ENCODE measurements at regions not wholly inside any gene's neighbourhood (a gene's known extent, or its start where the extent isn't known, plus 50 kb on each side); places are given as distances from the start of the nearest gene placed in this dataset.

DNA sequence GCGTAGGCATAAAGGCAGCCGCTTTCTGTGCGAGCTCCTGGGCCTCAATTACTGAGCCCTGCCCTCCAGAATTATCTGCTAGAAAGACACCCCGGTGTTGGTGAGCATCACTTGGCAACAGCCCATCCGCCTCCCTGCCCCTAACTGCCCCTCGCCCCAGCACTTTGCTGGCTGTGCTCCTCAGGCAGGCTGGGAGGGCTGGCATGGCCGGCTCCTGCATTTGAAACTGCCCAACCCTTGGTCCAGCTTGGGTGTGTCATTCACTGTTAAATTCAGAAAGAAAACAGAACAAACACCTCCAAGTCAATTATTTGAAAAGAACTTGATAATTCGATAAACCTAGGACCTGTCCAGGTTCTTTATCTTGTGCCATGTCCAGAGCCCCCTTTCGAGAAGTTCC is 334.2 kb downstream of the IRX2 start:
- H3K9me3 ChIP-seq, result no peaks in the 10 kb centered on the region
- no peak overlapping the region for H3K4me3 ChIP-seq
- H3K36me3 ChIP-seq, result no peaks in the 10 kb centered on the region
- TF ChIP-seq EP300 (IDR thresholded peaks at IDR 0.05), result no peak
- TF ChIP-seq CTCF (IDR thresholded peaks at IDR 0.05), result no peak
- TF ChIP-seq POLR2A (IDR thresholded peaks at IDR 0.05), result no peak
- H3K27me3 ChIP-seq, result no peaks in the 10 kb centered on the region
- intact Hi-C loops (cut with DNase I), result no loop called here
- H3K4me1 ChIP-seq (ENCODE audit: insufficient read depth), result no peaks in the 10 kb centered on the region
- 74 to 96% (median 85%) methylated on average over 9 of the region's 9 CpGs for WGBS, 3 donors
- no peak overlapping the region for H3K27ac ChIP-seq
- DNase-seq, result no peak

DNA sequence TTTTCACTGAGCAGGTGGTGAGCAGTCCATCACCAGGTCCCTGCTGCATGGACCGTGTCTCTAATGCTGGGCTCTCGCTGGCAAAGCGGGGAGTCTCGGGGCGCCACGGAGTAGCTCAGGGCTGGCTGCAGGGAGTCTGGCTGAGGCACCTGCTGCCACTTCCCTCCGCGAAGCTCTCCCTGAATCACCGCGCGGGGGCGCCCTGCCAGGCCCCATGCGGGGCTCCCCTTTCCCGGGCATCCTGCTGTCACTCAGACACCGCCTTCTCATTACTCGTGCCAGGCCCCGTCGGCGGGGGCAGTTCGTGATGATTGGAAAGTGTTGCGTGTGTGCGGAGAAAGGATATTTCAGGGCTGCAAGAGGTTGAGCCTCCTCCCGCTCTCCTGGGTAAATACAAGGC is 335.8 kb downstream of the IRX2 start:
- intact Hi-C loops (cut with DNase I), result no loop called here
- no peak overlapping the region for H3K4me3 ChIP-seq
- no peak overlapping the region for H3K27ac ChIP-seq
- H3K36me3 ChIP-seq, result no peaks in the 10 kb centered on the region
- no peaks in the 10 kb centered on the region for H3K4me1 ChIP-seq (ENCODE audit: insufficient read depth)
- 45 to 66% (median 60%) methylated on average over 23 of the region's 23 CpGs for WGBS, 3 donors
- no peaks in the 10 kb centered on the region for H3K27me3 ChIP-seq
- DNase-seq, result no peak
- no peaks in the 10 kb centered on the region for H3K9me3 ChIP-seq
- TF ChIP-seq POLR2A (IDR thresholded peaks at IDR 0.05) (no peak), EP300 (IDR thresholded peaks at IDR 0.05) (no peak), CTCF (IDR thresholded peaks at IDR 0.05) (no peak)

- H3K9me3 ChIP-seq, result no peaks in the 10 kb centered on the region
These were observed 341.0 kb downstream of the IRX2 start for GRCh38 chr5:2410451-2410850.

DNA sequence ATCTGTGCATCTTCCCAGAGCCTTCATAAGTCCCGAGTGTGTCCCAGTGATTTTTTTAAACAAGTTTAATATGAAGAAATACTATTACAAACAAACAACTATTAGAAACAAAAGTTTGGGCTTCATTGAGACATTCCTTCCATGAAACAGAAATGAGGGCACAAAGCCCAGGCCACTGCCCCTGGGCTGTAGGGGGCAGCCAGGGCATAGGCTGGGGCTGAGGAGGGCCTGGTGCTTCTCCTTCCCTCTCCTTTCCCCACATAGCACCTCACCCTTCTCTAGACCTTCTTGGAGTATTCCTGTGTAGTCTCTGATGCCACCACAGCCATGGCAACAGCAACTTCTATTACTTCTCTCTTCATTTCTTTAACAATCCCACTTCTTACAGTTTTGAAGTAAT is 348.2 kb downstream of the IRX2 start:
- H3K4me3 ChIP-seq, result no peak overlapping the region
- TF ChIP-seq POLR2A (IDR thresholded peaks at IDR 0.05), result no peak
- TF ChIP-seq EP300 (IDR thresholded peaks at IDR 0.05), result no peak
- TF ChIP-seq CTCF (IDR thresholded peaks at IDR 0.05), result no peak
- H3K4me1 ChIP-seq (ENCODE audit: insufficient read depth), result no peaks in the 10 kb centered on the region
- H3K27ac ChIP-seq, result no peak overlapping the region
- no peaks in the 10 kb centered on the region for H3K27me3 ChIP-seq
- 0 to 55% (median 31%) methylated on average over 1 of the region's 1 CpG for WGBS, 3 donors
- H3K36me3 ChIP-seq, result no peaks in the 10 kb centered on the region
- intact Hi-C loops (cut with DNase I), result no loop called here
- no peaks in the 10 kb centered on the region for H3K9me3 ChIP-seq
- no peak for DNase-seq

More at GRCh38 chr5:2410451-2410850, 341.0 kb downstream of the IRX2 start:
- intact Hi-C loops (cut with DNase I), result no loop called here
- 71 to 79% (median 71%) methylated on average over 6 of the region's 6 CpGs for WGBS, 3 donors
- no peak for DNase-seq
- no peak overlapping the region for H3K27ac ChIP-seq
- no peak for TF ChIP-seq CTCF (IDR thresholded peaks at IDR 0.05)
- no peak for TF ChIP-seq POLR2A (IDR thresholded peaks at IDR 0.05)
- TF ChIP-seq EP300 (IDR thresholded peaks at IDR 0.05), result no peak
- H3K27me3 ChIP-seq, result no peaks in the 10 kb centered on the region
- H3K4me1 ChIP-seq (ENCODE audit: insufficient read depth), result no peaks in the 10 kb centered on the region
- no peak overlapping the region for H3K4me3 ChIP-seq
- H3K36me3 ChIP-seq, result no peaks in the 10 kb centered on the region

GRCh38 chr5:2399804-2400203 is 351.7 kb downstream of the IRX2 start:
- no peak overlapping the region for H3K4me3 ChIP-seq
- WGBS, 3 donors, result 53 to 59% (median 53%) methylated on average over 7 of the region's 7 CpGs

More at GRCh38 chr5:2399804-2400203, 351.7 kb downstream of the IRX2 start:
- H3K4me1 ChIP-seq (ENCODE audit: insufficient read depth), result no peaks in the 10 kb centered on the region
- no peaks in the 10 kb centered on the region for H3K27me3 ChIP-seq
- no peaks in the 10 kb centered on the region for H3K9me3 ChIP-seq
- H3K36me3 ChIP-seq, result no peaks in the 10 kb centered on the region
- no peak for DNase-seq
- intact Hi-C loops (cut with DNase I), result no loop called here
- no peak for TF ChIP-seq EP300 (IDR thresholded peaks at IDR 0.05)
- no peak for TF ChIP-seq CTCF (IDR thresholded peaks at IDR 0.05)
- no peak for TF ChIP-seq POLR2A (IDR thresholded peaks at IDR 0.05)
- H3K27ac ChIP-seq, result no peak overlapping the region

Measured in ovary (tissue), 7 donors.